ENCODE measurements at regions not wholly inside any gene's neighbourhood (a gene's known extent, or its start where the extent isn't known, plus 50 kb on each side); places are given as distances from the start of the nearest gene placed in this dataset.

DNA sequence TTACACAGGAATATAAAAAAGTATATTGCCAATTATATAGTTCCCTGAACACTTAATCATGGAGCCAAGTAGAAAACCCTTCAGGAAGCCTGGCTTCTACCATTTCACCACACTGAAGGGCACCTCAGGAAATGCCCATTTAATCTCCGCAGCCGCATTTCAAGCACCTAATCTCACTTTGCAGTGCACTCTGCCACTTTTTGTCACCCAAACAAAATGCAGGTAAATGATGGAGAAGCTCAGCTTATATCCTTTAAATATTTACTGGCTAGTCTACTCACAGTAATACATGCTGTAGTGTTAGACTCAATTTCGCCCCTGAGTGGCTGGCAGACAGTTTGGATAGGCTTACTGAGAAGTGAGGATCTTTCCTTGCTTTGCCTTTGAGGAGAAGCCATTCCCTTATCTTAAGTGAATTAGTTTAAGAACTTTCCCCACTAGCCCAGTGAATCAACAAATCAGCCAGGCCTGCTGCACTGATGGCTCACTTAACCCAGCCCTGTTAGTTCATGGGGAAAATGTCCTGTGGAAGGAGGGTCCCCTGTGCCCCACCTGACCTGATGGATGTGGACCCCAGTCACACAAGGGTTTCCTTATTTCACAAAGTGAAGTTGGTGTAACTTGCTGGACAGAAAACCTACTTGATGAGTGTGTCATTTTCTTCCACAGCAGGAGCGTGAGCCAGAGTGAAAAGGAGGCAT, 209.7 kb downstream of the CAAP1 start:
- no peak for DNase-seq (ENCODE audit: low spot score in 2 of 2)
- Histone ChIP-seq H3K36me3 (no peaks in the 10 kb centered on the region), H3K9me3 (no peaks in the 10 kb centered on the region), H3K4me1 (no peaks in the 10 kb centered on the region), H3K27me3 (no peaks in the 10 kb centered on the region), H3K27ac (no peak overlapping the region), H3K4me3 (no peak overlapping the region)
- no peak for TF ChIP-seq POLR2A (IDR thresholded peaks at IDR 0.05)
- no peak for TF ChIP-seq EP300 (IDR thresholded peaks at IDR 0.05)
- TF ChIP-seq, protein P1, sequence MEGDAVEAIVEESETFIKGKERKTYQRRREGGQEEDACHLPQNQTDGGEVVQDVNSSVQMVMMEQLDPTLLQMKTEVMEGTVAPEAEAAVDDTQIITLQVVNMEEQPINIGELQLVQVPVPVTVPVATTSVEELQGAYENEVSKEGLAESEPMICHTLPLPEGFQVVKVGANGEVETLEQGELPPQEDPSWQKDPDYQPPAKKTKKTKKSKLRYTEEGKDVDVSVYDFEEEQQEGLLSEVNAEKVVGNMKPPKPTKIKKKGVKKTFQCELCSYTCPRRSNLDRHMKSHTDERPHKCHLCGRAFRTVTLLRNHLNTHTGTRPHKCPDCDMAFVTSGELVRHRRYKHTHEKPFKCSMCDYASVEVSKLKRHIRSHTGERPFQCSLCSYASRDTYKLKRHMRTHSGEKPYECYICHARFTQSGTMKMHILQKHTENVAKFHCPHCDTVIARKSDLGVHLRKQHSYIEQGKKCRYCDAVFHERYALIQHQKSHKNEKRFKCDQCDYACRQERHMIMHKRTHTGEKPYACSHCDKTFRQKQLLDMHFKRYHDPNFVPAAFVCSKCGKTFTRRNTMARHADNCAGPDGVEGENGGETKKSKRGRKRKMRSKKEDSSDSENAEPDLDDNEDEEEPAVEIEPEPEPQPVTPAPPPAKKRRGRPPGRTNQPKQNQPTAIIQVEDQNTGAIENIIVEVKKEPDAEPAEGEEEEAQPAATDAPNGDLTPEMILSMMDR (IDR thresholded peaks at IDR 0.05): no peak
- WGBS, 2 donors: 76 to 88% methylated on average over 4 of the region's 4 CpGs

DNA sequence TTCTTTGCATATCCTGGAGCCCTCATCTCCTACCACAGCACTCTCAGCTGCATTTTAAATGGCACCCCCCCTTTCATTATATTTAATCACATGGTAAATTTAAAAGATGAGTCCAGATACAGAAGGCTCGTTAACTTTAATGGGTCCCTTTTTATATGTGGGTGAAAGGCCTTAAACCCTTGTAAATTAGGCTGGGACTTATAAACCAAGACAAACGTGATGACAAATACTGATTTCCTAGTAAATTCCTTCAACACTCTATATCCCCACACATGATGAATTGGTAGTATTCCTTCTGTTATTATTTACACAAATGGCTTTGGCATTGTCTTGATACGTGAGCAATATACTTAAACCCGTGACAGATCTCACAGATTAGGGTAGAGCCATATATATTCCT, 210.6 kb downstream of the CAAP1 start:
- H3K36me3 ChIP-seq: no peaks in the 10 kb centered on the region
- no peak for DNase-seq (ENCODE audit: low spot score in 2 of 2)
- no peaks in the 10 kb centered on the region for H3K27me3 ChIP-seq
- WGBS, 2 donors: 73 to 77% methylated on average over 4 of the region's 4 CpGs
- no peaks in the 10 kb centered on the region for H3K9me3 ChIP-seq
- no peak overlapping the region for H3K27ac ChIP-seq
- no peak for TF ChIP-seq POLR2A (IDR thresholded peaks at IDR 0.05)
- TF ChIP-seq, protein P1 (IDR thresholded peaks at IDR 0.05): no peak
- TF ChIP-seq EP300 (IDR thresholded peaks at IDR 0.05): no peak
- no peak overlapping the region for H3K4me3 ChIP-seq
- no peaks in the 10 kb centered on the region for H3K4me1 ChIP-seq

DNA sequence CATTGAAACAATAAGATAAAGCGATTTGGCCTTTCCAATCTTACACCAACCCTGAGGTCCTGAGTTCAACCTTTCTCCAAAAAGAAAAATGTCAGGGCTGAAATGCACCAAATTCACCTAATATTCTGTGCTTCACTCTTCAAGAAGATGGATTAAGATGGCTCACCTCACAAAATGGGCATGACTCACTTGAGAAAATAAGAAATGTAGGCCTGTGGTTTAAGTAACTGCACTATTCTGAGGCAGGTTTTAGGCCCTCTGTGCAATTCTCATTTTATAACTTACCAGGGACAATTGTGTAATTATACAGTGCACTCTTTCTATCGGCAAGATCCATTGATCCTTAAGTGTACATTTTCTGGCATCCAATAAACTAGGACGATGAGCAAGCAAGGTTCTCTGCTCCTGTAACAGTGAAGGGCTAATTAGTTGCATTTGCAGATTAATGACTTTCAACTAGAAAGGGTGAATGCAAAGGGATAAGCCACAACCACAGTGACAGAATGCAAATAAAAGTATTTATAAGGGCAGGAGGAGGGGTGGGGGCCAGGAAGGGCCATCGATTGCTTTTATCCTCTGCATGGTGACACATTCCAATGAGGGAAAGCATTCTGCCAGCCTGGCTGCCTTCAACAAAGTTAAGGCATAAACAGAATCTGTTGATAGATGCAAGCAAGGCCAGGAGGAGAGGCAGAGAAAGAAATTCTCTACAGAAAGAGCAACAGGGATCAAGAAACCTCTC, 214.5 kb downstream of the CAAP1 start:
- Histone ChIP-seq H3K9me3 (no peaks in the 10 kb centered on the region), H3K27me3 (no peaks in the 10 kb centered on the region), H3K27ac (no peak overlapping the region), H3K4me1 (no peaks in the 10 kb centered on the region), H3K4me3 (no peak overlapping the region), H3K36me3 (no peaks in the 10 kb centered on the region)
- no peak for DNase-seq (ENCODE audit: low spot score in 2 of 2)
- no peak for TF ChIP-seq EP300 (IDR thresholded peaks at IDR 0.05)
- TF ChIP-seq POLR2A (IDR thresholded peaks at IDR 0.05): no peak
- 45 to 51% methylated on average over 4 of the region's 4 CpGs for WGBS, 2 donors

DNA sequence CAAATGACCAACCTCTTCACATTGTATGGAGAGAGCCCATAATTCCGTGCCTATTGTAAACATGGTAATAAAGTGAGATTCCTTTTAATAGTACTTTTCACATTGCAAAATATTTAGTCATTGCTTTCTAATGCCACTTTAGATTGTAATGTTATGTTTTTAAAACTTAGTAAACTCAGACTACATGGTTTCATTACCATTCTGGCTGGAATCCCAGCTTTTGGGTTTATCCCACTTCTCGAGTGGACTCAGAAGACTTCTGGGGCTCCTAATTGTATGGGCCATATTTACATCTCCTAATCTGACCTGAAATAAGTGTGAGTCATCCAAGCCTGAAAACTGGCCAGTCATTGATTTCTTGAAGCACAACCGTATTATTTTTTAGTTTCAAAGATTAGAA, 217.6 kb downstream of the CAAP1 start:
- no peak for DNase-seq (ENCODE audit: low spot score in 2 of 2)
- H3K27ac ChIP-seq: no peak overlapping the region
- H3K36me3 ChIP-seq: no peaks in the 10 kb centered on the region
- no peaks in the 10 kb centered on the region for H3K9me3 ChIP-seq
- H3K27me3 ChIP-seq: no peaks in the 10 kb centered on the region
- 51 to 53% methylated on average over 3 of the region's 3 CpGs for WGBS, 2 donors
- H3K4me3 ChIP-seq: no peak overlapping the region
- TF ChIP-seq EP300 (IDR thresholded peaks at IDR 0.05): no peak
- TF ChIP-seq, protein P1 (IDR thresholded peaks at IDR 0.05): no peak
- H3K4me1 ChIP-seq: no peaks in the 10 kb centered on the region

DNA sequence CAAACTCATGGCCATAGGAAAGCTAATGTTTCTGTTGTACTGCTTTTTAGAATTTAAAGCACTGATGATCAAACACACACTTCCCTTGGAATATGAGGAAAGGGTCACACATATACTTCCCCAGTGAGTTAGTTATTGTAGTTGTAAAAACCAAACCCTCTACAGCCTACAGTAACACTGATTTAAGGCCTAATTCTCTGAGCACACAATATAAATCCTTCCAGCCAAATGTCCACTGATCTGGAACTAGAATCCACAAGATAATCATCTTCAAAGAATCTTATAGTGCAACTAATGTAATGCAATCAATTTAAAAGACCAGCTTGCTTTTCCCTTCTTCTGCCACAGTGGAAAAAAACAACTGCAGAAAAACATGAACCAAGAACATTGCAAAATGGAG, 219.3 kb downstream of the CAAP1 start:
- no peak overlapping the region for H3K27ac ChIP-seq
- TF ChIP-seq, protein P1 (IDR thresholded peaks at IDR 0.05): no peak
- TF ChIP-seq POLR2A (IDR thresholded peaks at IDR 0.05) (no peak), EP300 (IDR thresholded peaks at IDR 0.05) (no peak)
- H3K36me3 ChIP-seq: no peaks in the 10 kb centered on the region
- peaks cover 0 to 9% (median 3%) of the 10 kb centered on the region in 4 donors for H3K4me1 ChIP-seq
- DNase-seq (ENCODE audit: low spot score in 2 of 2): no peak
- H3K9me3 ChIP-seq: no peaks in the 10 kb centered on the region
- no peaks in the 10 kb centered on the region for H3K27me3 ChIP-seq
- H3K4me3 ChIP-seq: no peak overlapping the region
